NCI-H2081 (cell line): ENCODE measurements at regions not wholly inside any gene's neighbourhood (a gene's known extent, or its start where the extent isn't known, plus 50 kb on each side); places are given as distances from the start of the nearest gene placed in this dataset.
"Not testable (repeated sequence)": the region's sequence is repeated elsewhere in the genome, so short reads cannot be mapped to it uniquely, and the experiment has no call there.

ENCODE experiments used
- DNase-seq, 2 experiments: peaks; one replicate each; lab custom pipeline; 2025; lab: John Stamatoyannopoulos, UW

DNA sequence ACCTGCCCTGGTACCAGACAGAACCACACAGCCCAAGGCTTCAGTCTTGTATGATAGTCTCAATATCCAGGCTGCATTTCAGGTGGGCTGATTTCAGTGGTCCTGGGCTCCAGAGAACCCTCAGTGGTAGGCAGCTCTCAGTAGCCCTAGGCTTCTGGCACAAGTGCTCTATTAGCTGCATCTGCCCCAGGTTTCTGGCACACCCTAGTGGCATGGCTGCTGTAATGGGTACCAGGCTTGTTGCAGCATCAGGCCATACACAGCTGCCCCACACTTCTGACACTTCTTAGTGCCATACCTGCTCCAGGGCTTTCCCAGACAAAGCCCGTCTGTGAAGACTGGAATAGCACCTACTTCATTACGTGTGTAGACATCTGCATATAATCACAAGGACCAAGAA lies 1062.2 kb upstream of the EPHA6 start:
- peak in 1 of 2 experiments; percentile 18 for DNase-seq

GRCh38 chr3:95758707-95759106 lies 1055.7 kb upstream of the EPHA6 start:
- DNase-seq, result no peak

GRCh38 chr3:95759614-95760301 lies 1054.6 kb upstream of the EPHA6 start:
- no peak for DNase-seq

DNA sequence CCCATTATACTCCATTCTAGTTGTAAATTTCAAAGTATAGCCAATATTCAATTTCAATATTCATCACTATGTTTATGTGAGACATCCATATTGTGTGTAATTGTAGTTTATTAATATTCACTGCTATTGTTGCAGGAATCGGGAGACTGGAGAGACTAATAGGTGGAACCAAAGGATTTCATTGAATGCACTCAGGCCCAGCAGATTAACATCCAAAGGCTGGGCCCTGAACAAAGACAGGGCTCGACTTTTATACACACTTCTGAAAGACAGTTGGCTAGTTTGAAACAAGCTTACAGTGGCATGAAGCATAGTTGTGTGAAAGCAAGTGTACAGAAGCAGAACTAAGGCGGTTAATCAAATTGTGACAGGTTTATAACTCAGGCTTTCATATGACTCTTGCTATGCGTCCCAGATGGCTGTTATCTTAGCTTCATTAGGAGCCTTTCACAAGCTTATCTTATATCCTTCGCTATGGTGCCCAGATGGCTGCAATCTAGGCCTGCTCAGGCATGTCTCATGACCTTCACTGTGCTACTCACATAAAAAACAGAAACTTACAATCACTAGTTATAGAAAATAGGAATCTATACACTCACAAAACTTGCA lies 1038.8 kb upstream of the EPHA6 start:
- DNase-seq, result no peak

GRCh38 chr3:95781598-95781997 lies 1032.8 kb upstream of the EPHA6 start:
- no peak for DNase-seq

DNA sequence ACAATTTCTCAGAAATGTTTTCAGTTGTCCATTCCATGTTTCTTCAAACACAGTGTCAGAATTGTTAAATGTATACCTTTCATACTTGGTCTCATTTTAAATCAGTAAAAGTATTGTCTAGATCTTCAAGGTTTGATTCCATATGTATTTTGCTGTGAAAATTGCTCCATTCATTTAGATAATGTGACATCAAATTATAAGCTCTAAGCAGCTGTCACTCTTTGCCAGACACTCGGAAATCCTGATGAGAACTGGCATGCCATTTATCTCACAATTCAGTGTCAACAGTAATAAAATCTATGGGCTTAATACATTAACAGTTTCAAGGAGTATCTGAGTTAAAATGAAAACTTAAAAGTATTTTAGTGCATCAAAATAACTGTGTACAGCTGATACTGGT lies 1025.3 kb upstream of the EPHA6 start:
- DNase-seq, result no peak

- no peak for DNase-seq
Observed at GRCh38 chr3:95797081-95797480, 1017.3 kb upstream of the EPHA6 start.

- DNase-seq, result no peak
Observed at GRCh38 chr3:95798628-95799027, 1015.8 kb upstream of the EPHA6 start.

- DNase-seq, result no peak
Observed at GRCh38 chr3:95810462-95810861, 1003.9 kb upstream of the EPHA6 start.

GRCh38 chr3:95813244-95813643 lies 1001.1 kb upstream of the EPHA6 start:
- DNase-seq, result no peak

DNA sequence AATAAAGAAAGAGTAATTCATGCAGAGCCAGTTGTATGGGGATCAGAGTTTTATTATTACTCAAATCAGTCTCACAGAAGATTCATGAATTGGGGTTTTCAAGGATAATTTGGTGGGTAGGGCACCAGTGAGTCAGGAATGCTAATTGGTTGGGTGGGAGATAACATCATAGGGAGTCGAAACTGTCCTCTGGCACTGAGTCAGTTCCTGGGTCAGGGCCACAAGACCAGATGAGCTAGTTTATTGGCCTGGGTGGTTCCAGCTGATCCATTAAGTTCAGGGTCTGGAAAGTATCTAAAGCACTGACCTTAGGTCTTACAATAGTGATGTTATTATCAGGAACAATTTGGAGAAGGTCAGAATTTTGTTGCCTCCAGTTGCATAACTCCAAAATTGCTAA lies 998.6 kb upstream of the EPHA6 start:
- DNase-seq, result no peak

DNA sequence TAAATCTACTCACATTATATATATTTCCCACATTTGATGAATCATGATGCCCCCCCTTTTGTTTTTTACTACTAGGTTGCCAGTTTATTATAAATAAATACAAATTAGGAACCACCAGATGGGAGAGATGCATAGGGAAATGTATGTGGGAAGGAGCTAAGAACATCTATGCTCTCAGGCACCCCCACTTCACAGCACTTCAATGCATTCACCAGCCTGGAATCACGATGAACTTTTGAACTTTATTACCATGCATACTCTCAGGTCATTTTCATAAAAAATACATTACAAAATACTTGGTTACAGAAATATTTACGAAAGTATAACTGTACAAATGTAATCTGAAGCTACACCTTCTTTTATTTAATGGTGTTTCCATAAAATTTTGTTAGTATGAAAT lies 988.0 kb upstream of the EPHA6 start:
- DNase-seq, result no peak

GRCh38 chr3:95832146-95832545 lies 982.2 kb upstream of the EPHA6 start:
- DNase-seq, result no peak

DNA sequence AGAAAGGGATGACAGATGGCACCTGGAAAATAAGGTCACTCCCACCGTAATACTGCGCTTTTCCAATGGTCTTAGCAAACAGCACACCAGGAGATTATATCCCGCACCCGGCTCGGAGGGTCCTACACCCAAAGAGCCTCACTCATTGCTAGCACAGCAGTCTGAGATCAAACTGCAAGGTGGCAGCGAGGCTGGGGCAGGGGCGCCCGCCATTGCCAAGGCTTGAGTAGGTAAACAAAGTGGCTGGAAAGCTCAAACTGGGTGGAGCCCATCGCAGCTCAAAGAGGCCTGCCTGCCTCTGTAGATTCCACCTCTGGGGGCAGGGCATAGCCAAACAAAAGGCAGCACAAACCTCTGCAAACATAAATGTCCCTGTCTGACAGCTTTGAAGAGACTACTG lies 953.8 kb upstream of the EPHA6 start:
- not testable (repeated sequence) for DNase-seq

DNA sequence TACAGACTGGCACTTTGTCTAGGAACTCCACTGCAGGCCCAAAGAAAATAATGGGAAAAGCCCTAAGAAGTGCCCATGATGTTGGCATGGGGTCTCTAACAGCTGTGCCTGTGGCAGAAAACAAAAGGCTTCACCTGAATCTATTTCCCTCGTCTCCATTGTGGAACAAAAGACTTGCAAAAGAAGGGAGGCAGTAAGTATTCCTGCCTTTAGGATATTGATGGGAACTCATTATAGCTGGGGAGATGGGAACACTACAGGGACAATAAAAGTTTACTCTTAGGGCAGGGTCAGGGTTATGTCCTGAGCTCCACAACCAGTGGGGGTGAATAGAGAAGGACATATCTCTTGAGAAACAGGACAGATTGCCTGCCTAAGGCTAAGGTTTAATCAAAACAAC lies 930.6 kb upstream of the EPHA6 start:
- no peak for DNase-seq

DNA sequence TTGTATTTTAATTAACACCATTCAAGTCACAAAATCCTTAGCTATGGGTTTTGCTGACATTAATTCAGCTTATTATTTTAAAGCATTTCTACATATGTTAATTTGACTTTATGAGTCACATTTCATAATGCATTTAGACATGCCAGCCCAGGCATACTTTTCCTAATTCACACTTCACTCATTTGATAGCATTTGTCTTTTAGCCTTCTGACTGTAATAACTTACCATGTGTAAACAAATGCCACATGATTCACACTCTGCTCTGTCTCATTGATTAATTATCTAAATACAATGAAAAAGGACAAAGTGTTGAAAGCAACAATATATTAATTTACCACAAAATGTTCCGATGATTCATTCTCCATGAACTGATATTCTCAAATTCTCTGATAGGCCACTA lies 927.8 kb upstream of the EPHA6 start:
- DNase-seq, result no peak

- DNase-seq, result no peak
Observed at GRCh38 chr3:95887114-95887513, 927.3 kb upstream of the EPHA6 start.

DNA sequence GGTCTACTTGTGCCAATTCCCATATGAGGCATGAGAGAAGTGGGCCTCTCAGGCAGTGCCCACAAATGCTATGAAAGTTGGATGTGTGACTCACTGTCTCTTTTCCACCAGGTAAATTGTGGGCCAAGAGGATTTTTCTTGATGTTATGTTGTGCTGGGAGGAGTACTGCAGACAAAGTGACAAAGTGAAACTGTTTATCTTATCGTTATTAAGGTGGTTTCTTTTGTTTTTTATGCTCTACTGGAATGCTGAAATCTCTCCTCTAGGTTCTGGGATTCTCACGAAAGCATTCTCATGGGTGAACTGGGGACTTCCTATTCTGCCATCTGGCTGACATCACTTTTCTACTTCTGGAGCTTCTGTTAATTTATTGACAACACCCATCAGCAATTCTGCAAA lies 919.6 kb upstream of the EPHA6 start:
- no peak for DNase-seq

DNA sequence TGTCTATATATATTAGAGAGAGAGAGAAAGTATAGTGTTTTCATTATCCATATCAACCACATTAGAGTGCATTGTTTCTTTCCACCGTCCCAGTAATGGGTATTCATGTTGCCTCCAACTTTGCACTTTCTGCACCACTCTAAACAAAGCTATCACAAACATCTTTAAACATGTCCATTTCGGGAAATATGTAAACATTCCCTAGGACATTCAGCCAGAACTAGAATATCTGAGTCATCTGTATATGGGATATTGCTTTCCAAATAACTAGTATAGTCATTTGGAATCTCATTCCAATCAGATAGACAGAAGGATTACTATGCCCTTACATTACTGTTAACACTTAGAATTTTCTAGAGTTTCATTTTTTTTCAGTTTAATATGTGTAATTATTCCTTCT lies 914.9 kb upstream of the EPHA6 start:
- DNase-seq, result no peak

GRCh38 chr3:95899911-95900310 lies 914.5 kb upstream of the EPHA6 start:
- DNase-seq, result no peak

DNA sequence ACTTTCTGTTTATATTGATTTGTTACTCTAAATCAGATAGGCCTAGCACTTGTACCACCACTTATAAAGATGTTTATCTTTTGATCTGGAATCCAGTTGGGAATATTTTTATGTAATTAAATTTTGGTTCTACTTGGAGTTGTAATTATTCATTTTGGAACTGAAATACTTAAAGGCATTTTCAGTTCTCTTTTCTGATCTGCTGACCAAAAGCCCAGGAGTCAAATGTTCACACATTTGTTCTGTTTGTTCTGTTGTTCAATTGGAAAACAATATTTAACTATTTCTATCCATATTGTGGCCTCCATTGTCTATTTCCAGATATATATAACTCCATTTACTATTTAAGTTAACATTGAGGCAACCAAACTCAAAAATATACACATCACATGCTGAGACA lies 912.4 kb upstream of the EPHA6 start:
- no peak for DNase-seq

GRCh38 chr3:95905182-95905581 lies 909.2 kb upstream of the EPHA6 start:
- DNase-seq, result no peak

DNA sequence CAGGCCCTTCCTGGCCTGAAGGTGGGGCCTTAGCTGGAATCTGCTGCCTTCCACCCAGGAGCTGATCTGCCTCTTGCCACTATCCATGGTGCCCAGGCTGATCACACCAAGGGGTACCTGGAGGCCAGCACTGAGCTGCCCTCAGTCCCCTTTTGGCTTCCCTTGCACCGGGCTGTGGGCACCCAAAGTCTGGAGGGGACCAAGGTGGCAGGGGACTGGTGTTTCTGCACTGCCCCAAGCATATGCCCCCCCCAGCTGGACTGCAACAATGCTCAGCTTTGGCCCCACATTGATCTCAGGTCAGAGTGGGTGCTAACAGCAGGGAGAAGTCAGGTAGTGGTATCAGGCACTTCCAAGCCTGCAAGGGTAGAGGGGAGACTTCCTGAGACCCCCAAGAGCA lies 902.6 kb upstream of the EPHA6 start:
- no peak for DNase-seq
